ENCODE measurements at regions not wholly inside any gene's neighbourhood (a gene's known extent, or its start where the extent isn't known, plus 50 kb on each side); places are given as distances from the start of the nearest gene placed in this dataset.

GRCh38 chr6:170063851-170064602, 226.9 kb downstream of the DLL1 start:
- peaks cover 0 to 4% (median 0%) of the 10 kb centered on the region in 4 donors for H3K27me3 ChIP-seq
- intact Hi-C loops (cut with DNase I), result no loop called here
- H3K4me3 ChIP-seq, result no peak overlapping the region
- WGBS, result 72% methylated on average over 16 of the region's 16 CpGs
- no peaks in the 10 kb centered on the region for H3K9me3 ChIP-seq
- H3K27ac ChIP-seq (replicated peaks in 1 of 4), result no peak overlapping the region
- no peaks in the 10 kb centered on the region for H3K36me3 ChIP-seq
- TF ChIP-seq CTCF (IDR thresholded peaks at IDR 0.05) (no peak), POLR2A (IDR thresholded peaks at IDR 0.05; ENCODE audit: low read depth) (no peak), EP300 (IDR thresholded peaks at IDR 0.05) (no peak), POLR2AphosphoS5 (IDR thresholded peaks at IDR 0.05) (no peak)
- DNase-seq (ENCODE audit: extremely low spot score), result no peak
- H3K4me1 ChIP-seq, result no peaks in the 10 kb centered on the region

DNA sequence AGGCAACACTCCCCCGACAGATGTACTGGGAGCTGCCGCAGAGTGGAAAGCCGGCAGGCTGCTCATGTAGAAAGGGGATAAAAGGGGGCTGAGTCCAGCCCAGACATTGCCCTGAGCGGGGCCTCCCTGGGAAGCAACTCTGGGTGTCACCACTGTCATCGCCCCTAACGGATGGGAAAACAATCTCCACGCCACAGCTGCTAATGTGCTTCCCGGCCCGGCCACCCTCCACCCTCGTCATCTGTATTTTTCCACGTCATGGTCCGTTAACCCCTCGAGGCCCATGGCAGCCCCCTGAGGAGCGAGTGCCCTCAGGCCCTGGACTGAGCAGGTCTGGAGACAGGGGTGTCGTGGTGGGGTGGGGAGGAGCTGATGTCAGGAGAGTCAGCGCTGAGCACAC, 227.4 kb downstream of the DLL1 start:
- H3K9me3 ChIP-seq, result no peaks in the 10 kb centered on the region
- no peak overlapping the region for H3K4me3 ChIP-seq
- WGBS, result 71% methylated on average over 11 of the region's 16 CpGs
- no peaks in the 10 kb centered on the region for H3K36me3 ChIP-seq
- H3K27ac ChIP-seq (replicated peaks in 1 of 4), result no peak overlapping the region
- no peak for DNase-seq (ENCODE audit: extremely low spot score)
- no peaks in the 10 kb centered on the region for H3K4me1 ChIP-seq
- H3K27me3 ChIP-seq, result peaks cover 0 to 4% (median 0%) of the 10 kb centered on the region in 4 donors
- TF ChIP-seq POLR2A (IDR thresholded peaks at IDR 0.05; ENCODE audit: low read depth) (no peak), CTCF (IDR thresholded peaks at IDR 0.05) (no peak), POLR2AphosphoS5 (IDR thresholded peaks at IDR 0.05) (no peak), EP300 (IDR thresholded peaks at IDR 0.05) (no peak)
- intact Hi-C loops (cut with DNase I), result no loop called here

- Histone ChIP-seq H3K4me3 (no peak overlapping the region), H3K27ac (replicated peaks in 1 of 4) (no peak overlapping the region), H3K4me1 (no peaks in the 10 kb centered on the region), H3K36me3 (no peaks in the 10 kb centered on the region), H3K27me3 (peaks cover 0 to 4% (median 0%) of the 10 kb centered on the region in 4 donors), H3K9me3 (no peaks in the 10 kb centered on the region)
- no peak for DNase-seq (ENCODE audit: extremely low spot score)
- intact Hi-C loops (cut with DNase I), result no loop called here
- no CpG with 5 or more reads among the region's 12 CpGs for WGBS
- TF ChIP-seq POLR2AphosphoS5 (IDR thresholded peaks at IDR 0.05) (no peak), EP300 (IDR thresholded peaks at IDR 0.05) (no peak), POLR2A (IDR thresholded peaks at IDR 0.05; ENCODE audit: low read depth) (no peak), CTCF (IDR thresholded peaks at IDR 0.05) (no peak)
These were observed 228.0 kb downstream of the DLL1 start for GRCh38 chr6:170062915-170063241.

DNA sequence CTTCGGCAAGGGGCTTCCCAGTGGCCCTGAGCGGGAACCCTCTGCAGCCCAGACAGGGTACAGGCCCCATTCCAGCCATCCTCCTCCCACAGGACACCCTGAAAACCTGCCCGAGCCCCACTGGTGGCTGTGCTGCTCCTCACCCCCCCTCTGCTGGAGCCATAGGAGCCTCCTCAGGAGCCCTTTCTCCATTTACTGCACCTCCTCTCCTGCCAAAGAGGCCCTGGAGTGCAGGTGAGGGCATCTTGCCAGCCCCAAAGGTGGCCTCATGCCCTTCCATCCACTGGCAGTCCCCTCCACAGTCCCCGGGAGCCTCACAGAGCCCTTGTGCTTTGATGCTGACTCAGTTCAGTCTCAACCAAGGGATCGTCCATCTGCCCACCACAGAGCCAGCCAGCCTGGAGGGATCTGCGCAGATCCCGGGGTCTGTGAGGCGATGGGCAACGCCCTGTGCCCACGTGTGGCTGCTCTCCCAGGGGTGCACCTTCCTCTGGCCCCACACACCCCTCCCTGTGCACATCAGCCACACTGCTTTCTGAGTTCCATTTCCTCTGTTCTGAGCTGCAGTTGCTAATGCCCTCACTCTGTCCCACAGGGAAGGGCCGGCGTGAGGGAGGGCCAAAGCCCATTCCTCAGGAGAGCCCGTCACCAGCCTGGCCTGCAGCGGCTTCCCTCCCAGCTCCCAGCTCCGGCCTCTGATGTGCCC, 228.5 kb downstream of the DLL1 start:
- 93% methylated on average over 10 of the region's 15 CpGs for WGBS

More for the DNA sequence above, 228.5 kb downstream of the DLL1 start:
- peaks cover 0 to 4% (median 0%) of the 10 kb centered on the region in 4 donors for H3K27me3 ChIP-seq
- intact Hi-C loops (cut with DNase I), result no loop called here
- H3K4me1 ChIP-seq, result no peaks in the 10 kb centered on the region
- DNase-seq (ENCODE audit: extremely low spot score), result no peak
- no peak for TF ChIP-seq EP300 (IDR thresholded peaks at IDR 0.05)
- no peak for TF ChIP-seq POLR2AphosphoS5 (IDR thresholded peaks at IDR 0.05)
- TF ChIP-seq CTCF (IDR thresholded peaks at IDR 0.05), result no peak
- TF ChIP-seq POLR2A (IDR thresholded peaks at IDR 0.05; ENCODE audit: low read depth), result no peak
- no peaks in the 10 kb centered on the region for H3K9me3 ChIP-seq
- no peaks in the 10 kb centered on the region for H3K36me3 ChIP-seq
- no peak overlapping the region for H3K27ac ChIP-seq (replicated peaks in 1 of 4)
- no peak overlapping the region for H3K4me3 ChIP-seq

All from esophagus muscularis mucosa (tissue), 4 donors.